SU-DHL-6 (cell line): ENCODE measurements at regions not wholly inside any gene's neighbourhood (a gene's known extent, or its start where the extent isn't known, plus 50 kb on each side); places are given as distances from the start of the nearest gene placed in this dataset.

Source experiments
- H2AFZ ChIP-seq: fragments of 200-600 bp; sonication (generic); 2 replicates; pipeline ENCODE4 v1.6.1; 2014; ENCODE audit warnings: low read depth, mild to moderate bottlenecking, moderate library complexity, mixed read lengths, antibody characterized with exemption, low read length; ENCODE audit not compliant: severe bottlenecking
- H3F3A ChIP-seq: fragments of 200-600 bp; shearing (Covaris generic); 2 replicates; pipeline ENCODE4 v1.6.0; 2016; ENCODE audit warnings: antibody characterized with exemption, mild to moderate bottlenecking; ENCODE audit not compliant: insufficient read depth
- H3K27ac ChIP-seq: fragments of 200-600 bp; sonication (generic); 2 replicates; pipeline ENCODE4 v1.5.1; 2016; ENCODE audit warnings: low read depth, mild to moderate bottlenecking, low read length, moderate library complexity, mixed read lengths
- H3K27me3 ChIP-seq: fragments of 200-600 bp; sonication (generic), shearing (Covaris generic); 2 replicates; pipeline ENCODE4 v1.6.0; 2014; ENCODE audit warnings: mild to moderate bottlenecking, low read length
- H3K36me3 ChIP-seq: fragments of 200-600 bp; sonication (generic); 2 replicates; pipeline ENCODE4 v1.6.1; 2014; ENCODE audit warnings: mild to moderate bottlenecking, low read length, mixed read lengths
- H3K4me2 ChIP-seq: fragments of 300-600, 200-600 bp; shearing (Covaris generic), sonication (generic); 2 replicates; pipeline ENCODE4 v1.6.0; 2014; ENCODE audit warnings: low read length, low read depth, mild to moderate bottlenecking; ENCODE audit not compliant: poor library complexity, severe bottlenecking
- H3K4me3 ChIP-seq: fragments of 200-600 bp; sonication (generic); 2 replicates; pipeline ENCODE4 v1.5.1; 2014; ENCODE audit warnings: antibody characterized with exemption, low read length, mild to moderate bottlenecking, mixed read lengths; ENCODE audit not compliant: insufficient read depth, poor library complexity, severe bottlenecking
- H3K79me2 ChIP-seq: fragments of 200-600 bp; sonication (generic); 2 replicates; pipeline ENCODE4 v1.6.1; 2014; ENCODE audit warnings: mild to moderate bottlenecking, low read length, moderate library complexity; ENCODE audit not compliant: insufficient read depth
- H3K9ac ChIP-seq: fragments of 200-600 bp; sonication (generic); 2 replicates; pipeline ENCODE4 v1.7.0; 2014; ENCODE audit warnings: mild to moderate bottlenecking, low read length
- H3K9me2 ChIP-seq: fragments of 200-600 bp; sonication (generic); replicated peaks from 2 replicates; pipeline ENCODE4 v1.6.1; 2014; ENCODE audit warnings: low read length; ENCODE audit not compliant: insufficient read depth
- H3K9me3 ChIP-seq: fragments of 200-600 bp; sonication (generic); 2 replicates; pipeline ENCODE4 v1.6.1; 2014; ENCODE audit warnings: low read length, mixed read lengths; ENCODE audit not compliant: insufficient read depth
- H4K20me1 ChIP-seq: fragments of 200-600 bp; sonication (generic); 2 replicates; pipeline ENCODE4 v1.6.1; 2014; ENCODE audit warnings: low read depth, mild to moderate bottlenecking, antibody characterized with exemption, low read length, moderate library complexity, mixed read lengths
- EZH2phosphoT487 ChIP-seq: fragments of 200-600 bp; sonication (generic), shearing (Covaris generic); conservative IDR thresholded peaks from 2 replicates; pipeline ENCODE4 v1.6.1; 2018; ENCODE audit warnings: mild to moderate bottlenecking, antibody characterized with exemption, low read length, moderate library complexity, mixed read lengths
- TF ChIP-seq, protein P1 (sequence below): fragments of 200-600 bp; sonication (generic); IDR thresholded peaks from one replicate; pipeline ENCODE4 v1.5.1; 2017; ENCODE audit warnings: antibody characterized with exemption, mild to moderate bottlenecking, low read length, moderate library complexity; ENCODE audit not compliant: insufficient read depth, poor library complexity, severe bottlenecking

DNA sequence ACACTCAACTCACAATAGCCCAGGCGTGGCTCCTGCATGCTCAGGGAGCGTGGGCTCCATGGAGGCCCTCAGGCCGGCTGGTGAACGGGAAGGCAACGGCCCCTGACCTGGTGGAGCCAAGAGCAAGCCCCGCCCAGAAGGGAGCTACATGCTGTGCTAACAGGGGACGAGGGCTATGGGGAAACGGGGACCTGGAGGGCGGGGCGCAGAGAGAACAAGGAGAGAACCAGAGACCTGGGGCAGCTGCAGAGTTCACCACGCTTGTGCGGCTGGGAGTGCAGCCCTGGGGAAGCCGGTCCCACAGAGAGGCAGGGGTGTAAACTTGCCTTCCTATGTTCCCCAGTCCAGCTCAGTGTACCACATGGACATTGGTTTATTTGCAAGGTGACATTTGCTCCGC lies 69.2 kb upstream of the PPP2R2D start:
- H3K27ac ChIP-seq = no peak overlapping the region
- H3K9me2 ChIP-seq = no peaks in the 10 kb centered on the region
- H3F3A ChIP-seq = no peaks in the 10 kb centered on the region
- no peak overlapping the region for H3K4me2 ChIP-seq
- no peaks in the 10 kb centered on the region for H4K20me1 ChIP-seq
- TF ChIP-seq EZH2phosphoT487 = no peak
- H3K79me2 ChIP-seq = no peaks in the 10 kb centered on the region
- no peak overlapping the region for H3K4me3 ChIP-seq
- H3K27me3 ChIP-seq = no peaks in the 10 kb centered on the region
- H3K9ac ChIP-seq = no peak overlapping the region
- no peaks in the 10 kb centered on the region for H3K9me3 ChIP-seq
- H2AFZ ChIP-seq = no peak overlapping the region
- no peaks in the 10 kb centered on the region for H3K36me3 ChIP-seq

DNA sequence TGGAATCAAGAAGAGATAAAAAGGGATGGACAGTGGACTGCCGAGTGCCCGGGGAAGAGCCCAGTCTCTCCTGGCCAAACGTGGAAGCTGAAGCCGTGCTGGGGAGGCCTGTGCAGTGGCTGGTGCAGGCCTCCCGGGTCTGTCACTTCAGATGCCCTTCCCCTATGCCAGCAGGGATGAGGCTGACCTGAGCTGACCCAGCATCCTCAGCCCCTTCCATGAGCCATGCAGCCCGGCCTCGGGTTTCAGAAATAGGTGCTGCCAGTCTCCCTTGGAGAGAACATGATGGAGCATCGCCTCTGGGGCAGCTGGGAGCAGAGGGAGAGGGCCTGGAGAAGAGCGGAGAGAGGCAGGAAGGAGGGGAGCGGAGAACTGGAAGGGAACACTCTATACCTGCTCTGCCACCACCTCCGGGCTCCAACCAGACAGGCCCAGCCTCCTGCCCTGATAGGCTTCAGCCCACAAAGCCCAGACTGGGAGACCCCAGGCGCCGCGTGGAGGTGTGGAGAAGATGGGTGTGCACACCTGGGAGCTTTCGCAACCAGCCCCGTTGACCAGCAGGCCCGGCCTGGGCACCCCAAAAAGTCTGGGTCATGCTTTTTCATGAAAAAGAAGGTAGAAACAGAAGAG lies 68.6 kb upstream of the PPP2R2D start:
- Histone ChIP-seq H3K4me3 (no peak overlapping the region), H3F3A (no peaks in the 10 kb centered on the region), H3K79me2 (no peaks in the 10 kb centered on the region), H3K4me2 (no peak overlapping the region), H3K9ac (no peak overlapping the region), H4K20me1 (no peaks in the 10 kb centered on the region), H2AFZ (no peak overlapping the region), H3K36me3 (no peaks in the 10 kb centered on the region), H3K9me2 (no peaks in the 10 kb centered on the region), H3K9me3 (no peaks in the 10 kb centered on the region), H3K27me3 (no peaks in the 10 kb centered on the region), H3K27ac (no peak overlapping the region)
- TF ChIP-seq EZH2phosphoT487 = no peak
- TF ChIP-seq, protein P1, sequence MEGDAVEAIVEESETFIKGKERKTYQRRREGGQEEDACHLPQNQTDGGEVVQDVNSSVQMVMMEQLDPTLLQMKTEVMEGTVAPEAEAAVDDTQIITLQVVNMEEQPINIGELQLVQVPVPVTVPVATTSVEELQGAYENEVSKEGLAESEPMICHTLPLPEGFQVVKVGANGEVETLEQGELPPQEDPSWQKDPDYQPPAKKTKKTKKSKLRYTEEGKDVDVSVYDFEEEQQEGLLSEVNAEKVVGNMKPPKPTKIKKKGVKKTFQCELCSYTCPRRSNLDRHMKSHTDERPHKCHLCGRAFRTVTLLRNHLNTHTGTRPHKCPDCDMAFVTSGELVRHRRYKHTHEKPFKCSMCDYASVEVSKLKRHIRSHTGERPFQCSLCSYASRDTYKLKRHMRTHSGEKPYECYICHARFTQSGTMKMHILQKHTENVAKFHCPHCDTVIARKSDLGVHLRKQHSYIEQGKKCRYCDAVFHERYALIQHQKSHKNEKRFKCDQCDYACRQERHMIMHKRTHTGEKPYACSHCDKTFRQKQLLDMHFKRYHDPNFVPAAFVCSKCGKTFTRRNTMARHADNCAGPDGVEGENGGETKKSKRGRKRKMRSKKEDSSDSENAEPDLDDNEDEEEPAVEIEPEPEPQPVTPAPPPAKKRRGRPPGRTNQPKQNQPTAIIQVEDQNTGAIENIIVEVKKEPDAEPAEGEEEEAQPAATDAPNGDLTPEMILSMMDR = no peak

DNA sequence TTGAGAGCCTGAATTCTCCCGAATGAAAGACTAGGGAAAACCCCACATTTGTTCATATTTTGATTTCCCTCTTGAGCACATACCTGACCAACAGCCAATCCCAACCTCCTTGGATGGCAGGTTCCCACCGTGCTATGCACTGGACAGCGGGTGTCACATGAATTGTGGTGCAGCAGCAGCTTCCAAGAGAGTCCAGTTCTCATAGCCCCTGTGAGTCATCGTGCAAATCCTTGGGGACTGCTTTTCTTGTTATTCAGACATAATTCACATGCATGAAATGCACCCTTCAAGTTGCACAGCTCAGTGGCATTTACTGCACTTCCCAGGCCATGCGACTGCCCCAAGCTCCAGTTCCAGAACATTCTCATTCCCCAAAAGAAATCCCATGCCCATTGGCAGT lies 67.8 kb upstream of the PPP2R2D start:
- Histone ChIP-seq H3K27me3 (no peaks in the 10 kb centered on the region), H3K79me2 (no peaks in the 10 kb centered on the region), H3K4me3 (no peak overlapping the region), H3K4me2 (no peak overlapping the region), H4K20me1 (no peaks in the 10 kb centered on the region), H3K36me3 (no peaks in the 10 kb centered on the region), H3K27ac (no peak overlapping the region), H3K9me2 (no peaks in the 10 kb centered on the region), H3F3A (no peaks in the 10 kb centered on the region), H3K9ac (no peak overlapping the region), H3K9me3 (no peaks in the 10 kb centered on the region), H2AFZ (no peak overlapping the region)
- TF ChIP-seq, protein P1 = no peak
- TF ChIP-seq EZH2phosphoT487 = no peak

DNA sequence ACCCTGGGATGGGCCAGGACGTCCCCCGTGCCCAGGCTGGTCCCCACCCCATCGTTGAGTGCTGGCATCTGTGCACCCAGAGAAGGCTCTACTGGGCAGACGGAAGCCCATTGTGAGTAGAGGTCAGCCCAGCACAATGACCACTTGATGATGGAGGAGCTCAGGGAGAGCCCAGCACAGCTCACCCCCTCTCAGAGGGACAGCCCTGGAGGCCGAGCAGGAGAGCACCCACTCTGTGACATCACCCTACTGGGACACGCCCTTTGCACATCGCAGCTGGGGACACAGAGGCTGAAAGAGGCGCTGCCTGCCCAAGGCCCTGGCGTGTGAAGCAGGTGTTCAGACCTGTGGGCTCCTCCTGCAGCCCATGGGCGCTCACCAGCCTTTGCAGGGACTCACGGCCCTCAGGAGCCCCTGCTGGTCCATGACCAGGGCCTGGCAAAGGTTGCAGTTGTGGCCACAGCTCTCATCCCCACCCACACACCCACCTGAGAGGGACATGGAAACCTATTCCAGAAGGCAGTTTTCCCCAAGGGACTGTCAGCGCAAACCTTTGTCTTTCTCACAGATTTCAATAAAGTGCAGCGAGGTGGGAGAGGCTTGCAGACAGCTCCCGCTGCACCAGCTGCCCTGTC lies 67.2 kb upstream of the PPP2R2D start:
- H3K27ac ChIP-seq = no peak overlapping the region
- no peaks in the 10 kb centered on the region for H4K20me1 ChIP-seq
- no peaks in the 10 kb centered on the region for H3K36me3 ChIP-seq
- TF ChIP-seq, protein P1 = no peak
- TF ChIP-seq EZH2phosphoT487 = no peak
- H3K9me3 ChIP-seq = no peaks in the 10 kb centered on the region
- no peaks in the 10 kb centered on the region for H3K79me2 ChIP-seq
- no peak overlapping the region for H3K9ac ChIP-seq
- no peaks in the 10 kb centered on the region for H3F3A ChIP-seq
- H3K4me3 ChIP-seq = no peak overlapping the region
- H3K4me2 ChIP-seq = no peak overlapping the region
- H3K9me2 ChIP-seq = no peaks in the 10 kb centered on the region
- H3K27me3 ChIP-seq = no peaks in the 10 kb centered on the region
- no peak overlapping the region for H2AFZ ChIP-seq
